ENCODE measurements at regions not wholly inside any gene's neighbourhood (a gene's known extent, or its start where the extent isn't known, plus 50 kb on each side); places are given as distances from the start of the nearest gene placed in this dataset.

GRCh38 chr13:34011552-34012085, 193.7 kb downstream of the RFC3 start:
- H3K9me1 ChIP-seq (replicated peaks; ENCODE audit: control insufficient read depth, extremely low read depth, insufficient read depth, low read length) = no peaks in the 10 kb centered on the region
- H3K9me3 ChIP-seq (replicated peaks; ENCODE audit: control insufficient read depth, insufficient read depth, low read length) = no peaks in the 10 kb centered on the region
- no peak overlapping the region for H2AFZ ChIP-seq (ENCODE audit: low read depth, low read length)
- no peak for DNase-seq (ENCODE audit: low read depth, low spot score)
- no peak overlapping the region for H3K4me3 ChIP-seq (replicated peaks in 1 of 3; ENCODE audit: insufficient read depth in 1 of 3, low read depth in 1 of 3, low read length in 3 of 3)
- H3K9ac ChIP-seq (replicated peaks; ENCODE audit: extremely low read depth, insufficient read depth, low read length) = no peak overlapping the region
- ChIA-PET POLR2A (no interaction called here), CTCF (interaction anchor here (0.5 to 1.4 kb wide), 2 partner anchors 81 to 416 kb away, joined by 3 read pairs; no protein-coding TSS in a partner anchor)
- TF ChIP-seq CTCF (IDR thresholded peaks at IDR 0.05; ENCODE audit: extremely low read depth in 1 of 2, insufficient read depth in 1 of 2, low read depth in 1 of 2, low read length in 2 of 2) (no peak), FOS (IDR thresholded peaks at IDR 0.05; ENCODE audit: borderline replicate concordance, insufficient read depth, low read length) (no peak), POLR2A (IDR thresholded peaks at IDR 0.05; ENCODE audit: low read depth, low read length) (no peak)
- TF ChIP-seq, protein P1, sequence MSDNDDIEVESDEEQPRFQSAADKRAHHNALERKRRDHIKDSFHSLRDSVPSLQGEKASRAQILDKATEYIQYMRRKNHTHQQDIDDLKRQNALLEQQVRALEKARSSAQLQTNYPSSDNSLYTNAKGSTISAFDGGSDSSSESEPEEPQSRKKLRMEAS (IDR thresholded peaks at IDR 0.05; ENCODE audit: insufficient read depth, insufficient read length) = no peak
- H3K4me1 ChIP-seq (ENCODE audit: control insufficient read depth, extremely low read depth, insufficient read depth, low read length) = no peaks in the 10 kb centered on the region
- H3K79me2 ChIP-seq (ENCODE audit: control insufficient read depth, insufficient read depth, low read length) = no peaks in the 10 kb centered on the region
- no TSS peak for BruUV-seq (replicated peaks)
- no peak overlapping the region for H3K4me2 ChIP-seq (ENCODE audit: insufficient read depth, low read length)
- no peaks in the 10 kb centered on the region for H3K36me3 ChIP-seq (ENCODE audit: control insufficient read depth in 2 of 2, extremely low read depth in 1 of 2, insufficient read depth in 2 of 2, low read length in 2 of 2)
- H3K27me3 ChIP-seq (ENCODE audit: control insufficient read depth in 2 of 2, insufficient read depth in 2 of 2, low read length in 2 of 2) = no peaks in the 10 kb centered on the region
- dilution Hi-C loops (cut with MboI; ENCODE audit: extremely low pct_ligation_motif_present, low sequenced_read_pairs) = no loop called here
- H4K20me1 ChIP-seq (replicated peaks; ENCODE audit: control insufficient read depth, extremely low read depth, insufficient read depth, low read length) = no peaks in the 10 kb centered on the region
- FAIRE-seq = no peak
- no peak overlapping the region for H3K27ac ChIP-seq (ENCODE audit: insufficient read depth, low read depth, low read length)
- intact Hi-C loops (cut with micrococcal nuclease) = no loop called here

GRCh38 chr13:34012382-34012781, 194.4 kb downstream of the RFC3 start:
- intact Hi-C loops (cut with micrococcal nuclease) (no loop called here), dilution Hi-C loops (cut with MboI; ENCODE audit: extremely low pct_ligation_motif_present, low sequenced_read_pairs) (no loop called here)
- Histone ChIP-seq H3K9me1 (replicated peaks; ENCODE audit: control insufficient read depth, extremely low read depth, insufficient read depth, low read length) (no peaks in the 10 kb centered on the region), H2AFZ (ENCODE audit: low read depth, low read length) (no peak overlapping the region), H3K36me3 (ENCODE audit: control insufficient read depth in 2 of 2, extremely low read depth in 1 of 2, insufficient read depth in 2 of 2, low read length in 2 of 2) (no peaks in the 10 kb centered on the region), H4K20me1 (replicated peaks; ENCODE audit: control insufficient read depth, extremely low read depth, insufficient read depth, low read length) (no peaks in the 10 kb centered on the region), H3K27me3 (ENCODE audit: control insufficient read depth in 2 of 2, insufficient read depth in 2 of 2, low read length in 2 of 2) (no peaks in the 10 kb centered on the region), H3K4me2 (ENCODE audit: insufficient read depth, low read length) (no peak overlapping the region), H3K4me1 (ENCODE audit: control insufficient read depth, extremely low read depth, insufficient read depth, low read length) (no peaks in the 10 kb centered on the region), H3K79me2 (ENCODE audit: control insufficient read depth, insufficient read depth, low read length) (no peaks in the 10 kb centered on the region), H3K27ac (ENCODE audit: insufficient read depth, low read depth, low read length) (no peak overlapping the region), H3K9ac (replicated peaks; ENCODE audit: extremely low read depth, insufficient read depth, low read length) (no peak overlapping the region), H3K4me3 (replicated peaks in 1 of 3; ENCODE audit: insufficient read depth in 1 of 3, low read depth in 1 of 3, low read length in 3 of 3) (no peak overlapping the region), H3K9me3 (replicated peaks; ENCODE audit: control insufficient read depth, insufficient read depth, low read length) (no peaks in the 10 kb centered on the region)
- DNase-seq (ENCODE audit: low read depth, low spot score) = no peak
- no TSS peak for BruUV-seq (replicated peaks)
- ChIA-PET CTCF (interaction anchor here (1.4 kb wide), 1 partner anchor 82 kb away, joined by 3 read pairs; no protein-coding TSS in a partner anchor), POLR2A (no interaction called here)
- no peak for FAIRE-seq
- TF ChIP-seq POLR2AphosphoS5 (IDR thresholded peaks at IDR 0.05; ENCODE audit: insufficient read depth, low read depth, low read length) = no peak
- no peak for TF ChIP-seq MYC (IDR thresholded peaks at IDR 0.05; ENCODE audit: low read depth, low read length)
- TF ChIP-seq, protein P1 (IDR thresholded peaks at IDR 0.05; ENCODE audit: insufficient read depth, insufficient read length) = no peak
- TF ChIP-seq EZH2 (IDR thresholded peaks at IDR 0.05; ENCODE audit: borderline replicate concordance, low read depth, low read length, severe bottlenecking) = no peak
- TF ChIP-seq FOS (IDR thresholded peaks at IDR 0.05; ENCODE audit: borderline replicate concordance, insufficient read depth, low read length) = no peak
- TF ChIP-seq JUN (IDR thresholded peaks at IDR 0.05; ENCODE audit: borderline replicate concordance, insufficient read depth, insufficient read length, low read depth) = no peak
- no peak for TF ChIP-seq CTCF (IDR thresholded peaks at IDR 0.05; ENCODE audit: extremely low read depth in 1 of 2, insufficient read depth in 1 of 2, low read depth in 1 of 2, low read length in 2 of 2)
- TF ChIP-seq POLR2A (IDR thresholded peaks at IDR 0.05; ENCODE audit: low read depth, low read length) = no peak
- no peak for TF ChIP-seq GATA2 (IDR thresholded peaks at IDR 0.05; ENCODE audit: insufficient read depth, insufficient read length, low read depth, low read length)
